ENCODE measurements at regions not wholly inside any gene's neighbourhood (a gene's known extent, or its start where the extent isn't known, plus 50 kb on each side); places are given as distances from the start of the nearest gene placed in this dataset.
"Not testable (repeated sequence)": the region's sequence is repeated elsewhere in the genome, so short reads cannot be mapped to it uniquely, and the experiment has no call there.

- no peak for DNase-seq
Observed at GRCh38 chr9:106060885-106061284, 366.5 kb downstream of the TMEM38B start.

- no peak for DNase-seq
Observed at GRCh38 chr9:106062250-106062649, 367.9 kb downstream of the TMEM38B start.

GRCh38 chr9:106065136-106065535 lies 370.8 kb downstream of the TMEM38B start:
- DNase-seq: no peak

- DNase-seq: no peak
Observed at GRCh38 chr9:106065579-106066214, 371.4 kb downstream of the TMEM38B start.

GRCh38 chr9:106066940-106067524 lies 372.7 kb downstream of the TMEM38B start:
- no peak for DNase-seq

GRCh38 chr9:106069241-106069640 lies 374.9 kb downstream of the TMEM38B start:
- DNase-seq: no peak

- no peak for DNase-seq
Observed at GRCh38 chr9:106072421-106072820, 378.1 kb downstream of the TMEM38B start.

GRCh38 chr9:106074006-106074405 lies 379.7 kb downstream of the TMEM38B start:
- DNase-seq: no peak

GRCh38 chr9:106075236-106075959 lies 381.1 kb downstream of the TMEM38B start:
- no peak for DNase-seq

GRCh38 chr9:106075960-106076327 lies 381.6 kb downstream of the TMEM38B start:
- no peak for DNase-seq

- DNase-seq: no peak
Observed at GRCh38 chr9:106076711-106077110, 382.4 kb downstream of the TMEM38B start.

GRCh38 chr9:106077731-106078130 lies 383.4 kb downstream of the TMEM38B start:
- no peak for DNase-seq

- DNase-seq: no peak
Observed at GRCh38 chr9:106082621-106083020, 388.3 kb downstream of the TMEM38B start.

- DNase-seq: no peak
Observed at GRCh38 chr9:106084702-106085101, 390.4 kb downstream of the TMEM38B start.

- no peak for DNase-seq
Observed at GRCh38 chr9:106085479-106085878, 391.1 kb downstream of the TMEM38B start.

GRCh38 chr9:106092083-106092482 lies 397.7 kb downstream of the TMEM38B start:
- DNase-seq: no peak

GRCh38 chr9:106102821-106103220 lies 408.5 kb downstream of the TMEM38B start:
- no peak for DNase-seq

GRCh38 chr9:106104887-106105286 lies 410.5 kb downstream of the TMEM38B start:
- DNase-seq: no peak

- DNase-seq: no peak
Observed at GRCh38 chr9:106106396-106106795, 412.1 kb downstream of the TMEM38B start.

GRCh38 chr9:106107716-106108115 lies 413.4 kb downstream of the TMEM38B start:
- DNase-seq: no peak

GRCh38 chr9:106109706-106110105 lies 415.4 kb downstream of the TMEM38B start:
- DNase-seq: not testable (repeated sequence)

- DNase-seq: no peak
Observed at GRCh38 chr9:106110483-106110882, 416.1 kb downstream of the TMEM38B start.

- no peak for DNase-seq
Observed at GRCh38 chr9:106111039-106111730, 416.8 kb downstream of the TMEM38B start.

- DNase-seq: no peak
Observed at GRCh38 chr9:106112935-106113334, 418.6 kb downstream of the TMEM38B start.
